CD4-positive, alpha-beta T cell treated with Interleukin-1 beta for 1 hour (primary cell): ENCODE measurements at regions not wholly inside any gene's neighbourhood (a gene's known extent, or its start where the extent isn't known, plus 50 kb on each side); places are given as distances from the start of the nearest gene placed in this dataset.

ENCODE experiments used
- DNase-seq, 2 donors: peaks; one replicate each; pipeline ENCODE4 v3.0.0-alpha.2; 2020 to 2022

DNA sequence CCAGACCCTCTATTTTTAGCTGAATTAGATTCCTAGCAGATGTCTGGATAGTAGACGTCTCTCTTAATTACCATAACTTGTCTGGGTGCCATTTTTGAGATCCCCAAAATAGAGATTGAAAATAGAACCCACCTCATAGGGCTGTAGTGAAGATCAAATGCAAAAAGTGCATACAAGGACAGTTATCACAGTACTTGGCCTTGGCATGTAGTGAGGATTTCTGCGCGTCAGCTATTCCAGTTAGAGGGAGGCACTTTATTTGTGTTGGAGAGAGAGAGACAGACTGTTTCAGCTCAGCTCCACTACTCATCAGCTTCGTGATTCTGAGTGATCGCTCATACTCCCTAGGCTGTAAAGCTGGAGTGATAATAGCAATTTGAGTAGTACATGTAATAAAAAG is 59.6 kb upstream of the CDH13 start:
- DNase-seq = no peak

DNA sequence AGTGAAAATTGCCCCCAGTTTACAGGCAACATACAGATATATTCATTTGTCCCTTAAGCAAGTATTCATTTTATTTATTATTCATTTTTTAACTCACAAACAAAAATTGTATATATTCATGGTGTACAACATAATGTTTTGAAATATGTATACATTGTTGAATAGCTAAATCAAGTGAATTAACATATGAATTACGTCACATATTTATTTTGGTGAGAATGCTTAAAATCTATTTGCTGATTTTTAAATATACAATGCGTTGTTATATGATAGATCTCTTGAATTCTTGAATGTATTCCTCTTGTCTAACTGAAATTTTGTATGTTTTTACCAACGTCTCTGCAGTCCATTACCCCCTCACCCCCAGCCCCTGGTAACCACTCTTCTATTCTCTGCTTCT is 63.4 kb upstream of the CDH13 start:
- no peak for DNase-seq

GRCh38 chr16:82562183-82562683 is 64.5 kb upstream of the CDH13 start:
- DNase-seq = no peak

- DNase-seq = no peak
These were observed 65.9 kb upstream of the CDH13 start for GRCh38 chr16:82560805-82561325.

GRCh38 chr16:82544378-82545160 is 82.2 kb upstream of the CDH13 start:
- no peak for DNase-seq

GRCh38 chr16:82542714-82543113 is 84.1 kb upstream of the CDH13 start:
- no peak for DNase-seq

DNA sequence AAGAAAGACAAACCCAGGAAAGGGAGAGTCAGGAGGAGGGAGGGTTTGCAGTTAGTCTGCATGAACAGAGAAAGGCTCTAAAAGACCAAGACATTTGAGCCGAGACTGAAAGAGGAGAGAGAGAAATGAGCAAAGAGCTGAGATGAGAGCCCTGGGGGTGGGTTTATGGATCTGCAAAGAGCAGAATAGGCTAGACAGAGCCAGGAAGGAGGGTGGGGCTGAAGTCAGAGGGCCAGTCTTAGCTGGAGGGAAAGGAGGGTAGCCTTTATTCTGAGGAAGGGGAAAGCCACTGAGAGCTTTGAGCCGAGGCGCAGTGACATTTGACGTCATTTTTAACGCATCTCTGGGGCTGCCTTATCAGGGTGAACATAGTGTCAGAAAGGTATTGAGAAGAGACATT is 85.7 kb upstream of the CDH13 start:
- no peak for DNase-seq

DNA sequence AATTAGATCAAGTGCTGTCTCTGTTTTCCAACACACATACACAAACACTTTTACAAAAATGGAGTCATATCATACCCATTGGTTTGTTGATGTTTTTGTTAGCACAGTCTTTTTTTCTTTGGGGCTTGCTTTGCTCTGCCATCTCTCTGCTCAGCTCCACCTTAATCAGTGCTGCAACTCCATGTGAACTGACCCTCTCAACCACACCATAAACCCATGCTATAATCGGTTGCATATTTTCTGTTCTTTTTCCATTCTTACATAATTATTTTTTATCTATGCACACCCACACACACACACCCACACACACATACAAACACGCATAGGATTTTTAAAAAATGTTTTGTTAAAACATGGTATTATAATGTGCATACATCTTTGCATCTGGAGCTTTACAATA is 91.0 kb upstream of the CDH13 start:
- DNase-seq = no peak

DNA sequence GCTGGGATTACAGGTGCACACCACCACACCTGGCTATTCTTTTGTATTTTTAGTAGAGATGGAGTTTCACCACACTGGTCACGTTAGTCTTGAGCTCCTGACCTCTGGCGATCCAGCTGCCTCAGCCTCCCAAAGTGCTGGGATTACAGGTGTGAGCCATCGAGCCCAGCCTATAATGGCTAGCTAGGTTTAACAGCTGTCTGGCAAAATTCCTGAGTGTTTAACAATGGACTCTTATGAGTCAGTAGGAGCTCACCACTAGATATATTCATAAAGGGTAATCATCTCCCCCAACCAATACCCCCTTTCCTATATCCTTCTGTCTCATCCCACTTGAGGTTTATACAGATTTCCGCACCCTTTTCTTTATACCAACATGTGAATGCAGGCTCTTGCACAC is 91.5 kb upstream of the CDH13 start:
- no peak for DNase-seq

DNA sequence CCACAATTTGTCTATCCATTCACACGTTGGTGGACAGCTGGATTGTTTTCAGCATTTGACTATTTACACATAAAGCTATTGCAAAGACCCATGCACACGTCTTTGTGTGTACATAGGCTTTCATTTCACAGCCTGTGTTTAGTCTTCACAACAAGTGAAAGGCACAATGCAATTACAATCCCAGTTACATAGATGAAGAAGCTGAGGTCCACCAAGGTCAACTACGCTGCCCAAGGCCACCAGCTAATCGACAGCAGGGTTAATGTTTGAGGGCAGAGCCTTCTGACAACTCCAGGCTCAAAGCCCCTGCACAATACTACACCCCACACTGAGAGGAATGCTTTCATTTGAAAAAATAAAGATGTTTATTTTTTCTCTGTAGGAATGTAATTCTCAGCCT is 93.6 kb upstream of the CDH13 start:
- no peak for DNase-seq

DNA sequence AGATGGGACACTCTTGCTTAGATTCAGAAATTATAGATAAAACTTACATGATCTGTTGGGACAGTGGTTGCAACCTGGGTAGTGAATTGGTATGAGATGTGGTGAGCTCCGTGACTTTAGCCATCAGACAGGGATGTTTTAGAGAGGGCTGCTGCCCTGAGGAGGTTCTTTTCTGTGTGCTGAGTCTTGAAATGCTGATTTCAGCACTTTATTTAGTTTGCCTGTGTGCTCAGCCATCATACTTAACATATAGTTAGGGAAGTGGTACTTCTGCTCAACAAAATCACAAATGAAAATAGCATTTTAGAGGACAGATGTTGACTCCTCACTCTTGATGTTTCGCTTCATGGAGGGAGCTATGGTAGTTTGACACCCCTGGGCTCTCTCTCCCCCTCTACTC is 95.9 kb upstream of the CDH13 start:
- DNase-seq = no peak

GRCh38 chr16:82527101-82527500 is 99.7 kb upstream of the CDH13 start:
- no peak for DNase-seq

GRCh38 chr16:82524976-82525375 is 101.8 kb upstream of the CDH13 start:
- no peak for DNase-seq

DNA sequence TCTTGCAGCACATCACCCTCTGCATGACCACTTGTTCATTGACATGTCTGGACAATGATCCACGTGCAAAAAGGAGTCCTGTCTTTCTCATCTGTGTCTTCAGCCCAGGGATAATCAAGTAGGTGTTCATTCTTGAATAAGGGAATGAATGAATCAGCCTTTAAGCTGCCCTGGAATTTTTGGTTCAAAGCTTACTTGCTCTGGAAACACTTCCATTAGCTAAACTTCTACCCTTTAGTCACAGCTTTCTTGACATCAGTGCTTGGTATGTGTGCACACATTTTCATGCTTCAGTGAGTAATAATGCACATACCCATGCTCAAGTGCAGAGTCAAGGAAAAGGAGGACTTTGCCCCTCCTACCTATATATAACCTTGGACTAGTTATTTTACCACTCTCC is 103.0 kb upstream of the CDH13 start:
- no peak for DNase-seq

DNA sequence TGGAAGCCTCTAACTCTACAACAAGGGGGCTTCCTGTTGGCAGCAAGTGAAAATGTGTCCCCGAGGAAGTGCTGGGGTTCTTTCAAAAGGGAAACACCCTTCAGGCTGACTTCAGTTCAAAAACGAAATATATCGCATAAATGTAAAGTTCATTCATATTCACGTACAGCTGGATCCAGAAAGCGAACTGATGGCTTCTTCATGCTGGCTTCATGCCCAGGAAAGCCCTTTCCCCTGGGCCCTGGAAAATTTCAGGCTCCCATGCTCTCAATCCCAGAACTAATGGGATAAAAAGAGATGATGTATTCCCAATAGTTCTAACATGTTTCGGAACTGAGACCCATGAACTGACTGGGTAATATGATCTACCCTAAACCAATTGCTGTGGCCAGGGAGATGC is 104.7 kb upstream of the CDH13 start:
- DNase-seq = no peak

- no peak for DNase-seq
These were observed 108.0 kb upstream of the CDH13 start for GRCh38 chr16:82518811-82519210.

- DNase-seq = no peak
These were observed 112.5 kb upstream of the CDH13 start for GRCh38 chr16:82514262-82514661.

- DNase-seq = no peak
These were observed 115.9 kb upstream of the CDH13 start for GRCh38 chr16:82510789-82511305.

DNA sequence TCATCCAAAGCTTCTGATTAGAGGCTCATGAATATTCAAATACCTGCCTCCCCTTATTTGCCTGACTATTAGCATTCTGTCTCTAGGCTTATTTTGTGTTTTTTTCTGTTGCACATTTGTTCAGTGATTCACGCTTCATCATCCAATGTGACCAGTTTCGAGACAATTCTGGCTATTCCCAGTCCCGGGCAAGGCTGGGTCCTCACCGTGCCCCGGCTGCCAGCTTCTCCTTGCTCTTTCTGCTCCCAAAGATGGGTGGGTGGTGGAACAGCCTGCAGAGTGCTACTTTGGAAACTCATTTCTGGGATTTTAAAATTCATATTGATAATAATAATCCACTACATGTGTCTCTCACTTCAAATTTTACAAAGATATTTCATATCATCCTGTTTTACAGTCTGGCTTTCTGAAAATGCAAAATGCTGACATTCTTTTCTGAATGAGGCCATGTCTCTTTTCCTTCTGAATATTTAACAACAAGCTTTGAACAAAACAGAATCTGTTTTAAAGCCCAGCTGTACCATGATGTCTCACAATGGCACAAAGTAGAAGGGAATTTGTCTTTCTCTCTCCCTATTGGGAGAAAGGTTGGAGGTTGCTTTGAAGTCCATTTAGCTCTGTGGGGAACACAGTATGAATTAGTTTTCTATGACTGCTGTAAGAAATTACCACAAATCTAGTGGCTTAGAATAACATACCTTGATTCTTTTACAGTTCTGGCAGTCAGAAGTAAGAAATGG is 116.9 kb upstream of the CDH13 start:
- DNase-seq = no peak

DNA sequence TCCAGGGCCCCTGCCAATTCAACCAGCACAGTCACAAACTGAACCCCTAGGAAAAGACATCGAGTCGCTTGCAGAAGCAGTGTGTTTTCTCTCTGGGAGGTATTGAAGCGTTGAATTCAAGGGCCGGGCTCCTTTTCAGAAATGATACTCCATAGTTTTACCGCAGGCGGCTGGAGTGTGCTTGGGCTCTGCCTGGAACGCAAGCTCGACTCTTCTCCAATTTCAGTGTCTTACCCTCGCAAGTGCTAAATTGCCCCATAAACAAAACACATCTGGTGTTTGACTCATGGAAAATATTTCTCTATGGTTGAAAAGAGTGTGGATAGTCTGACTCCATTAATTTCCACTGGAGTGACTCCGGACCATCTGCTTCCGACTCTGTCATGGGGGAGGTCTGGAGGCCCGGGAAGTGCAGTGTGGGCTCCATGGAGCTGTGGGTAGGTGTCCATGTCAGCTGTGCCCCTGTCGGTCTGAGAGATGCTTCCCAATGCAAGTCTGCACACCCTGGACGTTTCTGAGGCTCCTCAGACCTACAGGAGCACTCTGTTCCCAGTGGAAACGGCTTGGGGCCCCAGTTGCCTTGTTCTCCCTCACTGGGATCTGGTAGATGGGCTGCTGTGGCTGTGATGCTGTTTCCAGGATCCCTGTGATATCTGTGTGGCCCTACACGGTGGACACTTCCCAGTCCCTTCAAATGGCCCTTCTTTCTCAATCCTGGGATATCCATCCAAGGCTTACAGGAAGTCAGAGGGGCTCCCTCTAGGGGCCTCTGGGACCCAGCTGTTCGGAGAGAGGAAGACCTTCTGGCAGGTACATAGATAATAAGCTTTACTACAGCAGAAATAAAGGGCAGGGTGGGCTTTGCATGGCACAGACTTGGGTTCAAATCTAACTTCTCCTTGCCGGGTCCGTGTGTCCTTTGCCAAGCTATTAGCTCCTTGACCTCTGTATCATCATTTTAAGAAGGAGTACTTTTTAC is 119.8 kb upstream of the CDH13 start:
- no peak for DNase-seq

- DNase-seq = no peak
These were observed 121.9 kb upstream of the CDH13 start for GRCh38 chr16:82504836-82505235.

DNA sequence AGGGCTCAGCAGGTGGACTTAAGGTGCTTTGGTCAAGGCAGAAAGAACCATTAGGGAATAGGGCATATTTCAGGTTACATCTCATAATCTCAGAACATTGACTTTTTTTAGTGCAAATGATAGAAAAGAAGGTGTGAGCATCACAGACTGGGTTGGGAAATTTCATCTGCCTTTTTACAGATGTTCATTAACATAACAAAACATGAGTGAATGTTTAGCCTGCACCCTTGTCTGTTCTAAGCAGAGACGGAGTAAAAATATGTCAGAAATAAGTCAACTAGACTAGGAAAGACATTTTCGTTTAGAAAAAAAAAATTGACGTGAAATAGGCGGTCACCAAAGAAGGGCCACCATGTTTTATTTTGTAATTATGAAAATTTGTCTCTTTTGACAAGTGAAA is 127.5 kb upstream of the CDH13 start:
- no peak for DNase-seq

DNA sequence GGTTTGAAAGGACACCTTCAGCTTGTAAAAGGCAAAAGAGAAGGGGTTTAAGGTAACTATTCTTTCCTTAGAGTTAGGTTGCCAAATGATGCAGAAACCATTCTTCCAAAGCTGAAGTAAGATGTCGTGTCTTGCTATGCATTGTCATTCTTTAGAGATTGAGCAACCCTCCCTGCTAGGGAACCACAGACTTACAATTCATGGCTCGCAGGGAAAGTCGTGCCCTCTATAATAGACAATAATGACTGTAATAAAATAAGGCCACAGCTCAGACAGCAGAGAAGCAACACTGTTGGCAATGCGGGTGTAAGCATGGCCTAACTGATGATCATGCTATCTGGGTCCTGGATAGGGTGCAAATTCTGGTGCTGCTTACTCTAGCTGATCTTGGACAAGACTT is 129.6 kb upstream of the CDH13 start:
- DNase-seq = no peak
